Stimulated activated naive CD8-positive, alpha-beta T cell treated with anti-CD3 and anti-CD28 coated beads, Interleukin-15, Interleukin-2, amounts not matched to agents 100 ng/mL and 50 ng/mL, for 24 hours (primary cell): ENCODE measurements at regions not wholly inside any gene's neighbourhood (a gene's known extent, or its start where the extent isn't known, plus 50 kb on each side); places are given as distances from the start of the nearest gene placed in this dataset.

Experiments
- H3K27ac Mint-ChIP-seq: one replicate; pipeline ENCODE4 v1.8.0; 2021; ENCODE audit warnings: mild to moderate bottlenecking, mixed read lengths
- H3K27me3 Mint-ChIP-seq: one replicate; pipeline ENCODE4 v1.8.0; 2021; ENCODE audit warnings: mixed read lengths
- H3K36me3 Mint-ChIP-seq: one replicate; pipeline ENCODE4 v1.8.0; 2021; ENCODE audit warnings: low read depth, mixed read lengths
- H3K4me1 Mint-ChIP-seq: one replicate; pipeline ENCODE4 v1.8.0; 2021; ENCODE audit warnings: low read depth, mixed read lengths
- H3K4me3 Mint-ChIP-seq: one replicate; pipeline ENCODE4 v1.8.0; 2021; ENCODE audit warnings: mild to moderate bottlenecking, mixed read lengths
- H3K9me3 Mint-ChIP-seq: one replicate; pipeline ENCODE4 v1.8.0; 2021; ENCODE audit warnings: mixed read lengths

DNA sequence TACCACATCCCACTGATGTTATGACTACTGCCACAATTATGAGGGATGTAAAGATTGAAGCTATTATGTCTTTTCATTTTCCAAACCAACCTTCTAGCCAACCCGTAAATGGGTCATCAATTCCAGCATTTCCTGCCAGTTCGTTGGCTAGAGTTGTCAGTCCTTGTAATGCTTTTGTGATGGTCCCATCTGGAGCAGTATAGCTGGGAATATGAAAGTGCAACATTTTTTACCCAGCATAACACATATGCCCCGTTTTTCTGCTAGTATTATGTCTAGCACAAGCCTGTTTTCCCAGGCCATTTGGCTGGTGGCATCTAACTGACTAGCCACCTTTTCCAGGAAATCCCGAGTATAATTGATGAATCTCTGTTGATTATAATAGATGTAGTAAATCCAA lies 1501.6 kb upstream of the SLC39A10 start:
- H3K36me3 Mint-ChIP-seq: no peaks in the 10 kb centered on the region
- H3K4me3 Mint-ChIP-seq: no peak overlapping the region
- H3K27ac Mint-ChIP-seq: no peak overlapping the region
- H3K4me1 Mint-ChIP-seq: no peaks in the 10 kb centered on the region
- no peaks in the 10 kb centered on the region for H3K27me3 Mint-ChIP-seq
- peaks cover 5% of the 10 kb centered on the region for H3K9me3 Mint-ChIP-seq

DNA sequence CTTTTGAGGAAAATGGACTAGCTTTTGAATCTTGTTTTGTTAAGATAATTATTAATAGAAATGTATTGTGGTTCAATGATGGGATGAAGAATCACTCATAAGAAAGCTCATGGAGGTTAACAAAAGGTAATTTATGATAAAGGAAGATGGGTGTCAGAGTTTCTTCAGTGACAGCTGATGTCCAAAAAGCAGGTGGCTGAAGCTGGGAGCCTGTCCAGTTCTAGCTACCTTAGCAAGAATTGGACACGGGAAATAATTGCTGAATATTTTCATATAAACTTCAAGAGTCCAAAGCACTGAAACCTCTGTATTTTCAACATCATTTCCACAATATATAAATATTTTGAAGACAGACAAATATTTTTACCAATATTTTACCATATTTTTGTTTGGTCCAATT lies 1505.8 kb upstream of the SLC39A10 start:
- H3K27ac Mint-ChIP-seq: no peak overlapping the region
- H3K4me3 Mint-ChIP-seq: no peak overlapping the region
- no peaks in the 10 kb centered on the region for H3K36me3 Mint-ChIP-seq
- H3K4me1 Mint-ChIP-seq: no peaks in the 10 kb centered on the region
- H3K27me3 Mint-ChIP-seq: no peaks in the 10 kb centered on the region
- H3K9me3 Mint-ChIP-seq: no peaks in the 10 kb centered on the region

DNA sequence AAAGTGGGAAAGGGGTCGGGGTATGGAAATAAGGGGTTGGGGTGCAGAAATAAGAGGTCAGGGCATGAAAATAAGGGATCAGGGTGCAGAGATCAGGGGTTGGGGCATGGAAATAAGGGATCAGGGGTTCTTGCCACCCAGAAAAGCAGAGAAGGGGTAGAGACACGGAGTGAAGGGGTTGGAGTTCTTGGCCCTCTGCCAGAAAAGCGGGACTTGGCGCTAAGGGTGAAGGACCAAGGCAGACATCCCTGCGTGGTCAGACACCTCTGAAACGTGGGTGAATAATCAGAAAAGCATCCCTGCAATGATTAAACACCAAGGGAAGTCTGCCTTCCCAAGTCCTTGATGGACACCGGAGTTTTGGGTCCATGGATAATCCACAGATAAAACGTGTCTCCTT lies 1521.6 kb upstream of the SLC39A10 start:
- Mint-ChIP-seq H3K4me3 (no peak overlapping the region), H3K27ac (no peak overlapping the region), H3K27me3 (no peaks in the 10 kb centered on the region), H3K36me3 (no peaks in the 10 kb centered on the region), H3K4me1 (no peaks in the 10 kb centered on the region), H3K9me3 (peaks cover 12% of the 10 kb centered on the region)

DNA sequence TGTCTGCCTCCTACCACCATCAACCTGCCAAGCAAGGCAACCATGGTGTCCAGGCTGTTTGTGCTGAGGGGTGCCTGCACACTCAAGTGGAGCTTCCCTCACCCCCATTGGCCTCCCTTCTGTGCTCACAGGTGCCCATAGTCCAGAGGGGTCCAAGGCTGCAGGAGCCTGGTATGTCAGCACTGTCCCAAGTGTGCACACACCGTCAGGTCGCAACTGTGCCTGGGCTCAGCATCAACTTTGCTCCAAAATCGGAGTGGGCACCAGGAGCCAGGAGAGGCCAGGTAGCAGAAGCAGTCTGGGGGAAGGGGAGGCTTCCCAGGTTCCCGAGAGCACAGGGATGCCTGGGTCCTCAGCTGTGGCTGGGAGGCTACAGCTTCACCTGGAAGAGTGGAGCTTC lies 1528.2 kb upstream of the SLC39A10 start:
- Mint-ChIP-seq H3K4me3 (no peak overlapping the region), H3K9me3 (peaks cover 4% of the 10 kb centered on the region), H3K36me3 (no peaks in the 10 kb centered on the region), H3K27me3 (no peaks in the 10 kb centered on the region), H3K27ac (no peak overlapping the region), H3K4me1 (no peaks in the 10 kb centered on the region)

DNA sequence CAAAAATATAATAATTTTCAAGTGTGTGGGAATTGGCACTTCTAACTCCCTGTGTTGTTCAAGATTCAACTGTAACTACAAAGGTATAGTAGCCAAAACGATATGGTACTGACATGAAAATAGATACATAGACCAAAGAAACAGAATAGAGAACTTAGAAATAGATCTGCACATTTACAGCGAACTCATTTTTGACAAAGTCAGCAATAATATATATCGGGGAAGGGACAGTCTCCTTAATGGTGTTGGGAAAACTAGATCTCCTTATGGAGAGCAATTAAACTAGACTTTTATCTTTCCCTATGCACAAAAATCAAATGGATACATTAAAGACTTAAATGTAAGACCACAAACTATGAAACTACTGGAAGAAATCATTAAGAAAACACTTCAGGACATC lies 1530.6 kb upstream of the SLC39A10 start:
- Mint-ChIP-seq H3K4me3 (no peak overlapping the region), H3K27ac (no peak overlapping the region), H3K36me3 (no peaks in the 10 kb centered on the region), H3K9me3 (peaks cover 4% of the 10 kb centered on the region), H3K4me1 (no peaks in the 10 kb centered on the region), H3K27me3 (no peaks in the 10 kb centered on the region)

DNA sequence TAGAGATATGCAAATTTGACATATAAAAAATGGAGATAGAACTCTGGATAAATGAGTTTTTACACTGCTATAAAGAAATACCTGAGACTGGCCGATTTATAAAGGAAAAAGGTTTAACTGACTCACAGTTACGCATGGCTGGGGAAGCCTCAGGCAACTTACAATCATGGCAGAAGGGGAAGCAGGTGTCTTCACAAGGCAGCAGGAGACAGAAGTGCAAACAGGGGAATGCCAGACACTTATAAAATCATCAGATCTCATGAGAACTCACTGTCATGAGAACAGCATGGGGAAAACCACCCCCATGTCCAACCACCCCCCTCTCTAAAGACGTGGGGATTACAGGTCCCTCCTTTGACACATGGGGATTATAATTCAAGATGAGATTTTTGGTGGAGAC lies 1540.2 kb upstream of the SLC39A10 start:
- H3K4me1 Mint-ChIP-seq: no peaks in the 10 kb centered on the region

DNA sequence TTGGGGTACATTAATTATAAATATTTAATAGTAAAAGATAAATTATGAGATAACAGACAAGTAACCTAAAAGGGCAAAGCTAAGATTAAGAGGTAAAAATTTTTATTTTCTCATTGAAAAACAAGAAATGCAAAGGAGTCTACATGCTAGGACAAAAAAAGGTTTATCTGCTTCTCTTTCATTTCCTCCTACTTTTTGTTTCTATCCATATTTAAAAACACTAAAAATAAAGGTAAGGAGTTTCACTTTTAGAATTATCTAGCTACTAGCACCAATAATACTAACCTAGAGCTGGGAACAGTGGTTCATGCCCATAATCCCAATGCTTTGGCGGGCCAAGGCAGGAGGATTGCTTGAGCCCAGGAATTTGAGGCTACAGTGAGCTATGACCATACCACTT lies 1551.7 kb upstream of the SLC39A10 start:
- Mint-ChIP-seq H3K4me1 (no peaks in the 10 kb centered on the region), H3K36me3 (no peaks in the 10 kb centered on the region), H3K4me3 (no peak overlapping the region), H3K9me3 (no peaks in the 10 kb centered on the region), H3K27me3 (no peaks in the 10 kb centered on the region), H3K27ac (no peak overlapping the region)

More for the DNA sequence above, 1540.2 kb upstream of the SLC39A10 start:
- Mint-ChIP-seq H3K9me3 (no peaks in the 10 kb centered on the region), H3K36me3 (no peaks in the 10 kb centered on the region), H3K4me3 (no peak overlapping the region), H3K27ac (no peak overlapping the region), H3K27me3 (peaks cover 3% of the 10 kb centered on the region)

DNA sequence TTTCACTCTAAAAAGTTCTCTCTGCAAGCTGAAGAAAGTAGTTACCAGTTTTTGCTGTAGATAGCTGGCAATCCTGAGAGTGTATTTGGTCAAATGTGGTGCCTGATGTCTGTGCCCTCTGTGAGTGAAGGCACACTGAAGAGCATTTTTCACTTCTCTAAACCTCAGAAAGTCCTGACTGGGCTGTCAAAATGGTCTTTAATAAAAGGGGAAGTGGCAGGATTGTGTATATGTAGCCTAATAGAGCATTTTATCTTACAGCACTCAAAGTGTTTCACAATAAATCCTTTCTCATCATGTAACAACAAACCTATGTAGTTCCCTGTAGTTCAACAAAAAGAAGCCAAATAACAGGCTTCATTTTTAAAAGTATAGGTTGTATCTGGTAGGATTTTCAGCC lies 1552.3 kb upstream of the SLC39A10 start:
- no peaks in the 10 kb centered on the region for H3K27me3 Mint-ChIP-seq
- no peak overlapping the region for H3K27ac Mint-ChIP-seq
- H3K4me1 Mint-ChIP-seq: no peaks in the 10 kb centered on the region
- H3K36me3 Mint-ChIP-seq: no peaks in the 10 kb centered on the region
- no peaks in the 10 kb centered on the region for H3K9me3 Mint-ChIP-seq
- no peak overlapping the region for H3K4me3 Mint-ChIP-seq

DNA sequence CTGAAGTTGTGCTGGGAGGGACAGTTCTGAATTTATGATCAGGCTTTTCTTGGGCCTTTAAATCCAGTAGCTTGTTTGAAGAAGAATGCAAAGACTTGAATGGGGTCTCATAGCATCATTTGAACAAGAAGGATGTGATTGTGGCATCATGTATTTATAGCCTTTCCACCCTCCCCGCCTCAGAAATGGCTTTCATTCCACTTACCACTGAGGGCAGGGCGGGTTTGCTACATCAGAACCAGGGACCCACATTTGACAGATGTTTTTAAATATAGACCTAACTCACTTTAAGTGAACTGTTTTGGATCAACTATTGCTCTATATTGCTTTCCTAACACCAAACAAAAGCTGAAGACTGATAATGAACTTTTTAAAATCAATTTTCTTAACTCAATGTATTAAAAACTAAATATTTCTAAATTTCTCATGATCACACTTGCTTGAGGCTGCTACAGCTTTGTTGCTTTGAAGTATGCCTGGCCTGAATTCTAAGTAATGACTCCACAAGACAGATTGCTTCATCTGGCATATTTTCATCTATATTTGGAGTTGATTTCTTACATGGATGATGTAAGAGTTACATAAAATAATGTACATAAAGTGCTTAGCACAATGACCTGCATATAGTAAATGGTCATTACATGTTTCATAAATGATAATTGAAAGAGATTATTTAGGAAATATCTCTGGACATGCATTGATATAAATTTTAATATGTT lies 1552.9 kb upstream of the SLC39A10 start:
- Mint-ChIP-seq H3K4me1 (no peaks in the 10 kb centered on the region), H3K4me3 (no peak overlapping the region), H3K27ac (no peak overlapping the region), H3K36me3 (no peaks in the 10 kb centered on the region), H3K9me3 (no peaks in the 10 kb centered on the region), H3K27me3 (no peaks in the 10 kb centered on the region)

DNA sequence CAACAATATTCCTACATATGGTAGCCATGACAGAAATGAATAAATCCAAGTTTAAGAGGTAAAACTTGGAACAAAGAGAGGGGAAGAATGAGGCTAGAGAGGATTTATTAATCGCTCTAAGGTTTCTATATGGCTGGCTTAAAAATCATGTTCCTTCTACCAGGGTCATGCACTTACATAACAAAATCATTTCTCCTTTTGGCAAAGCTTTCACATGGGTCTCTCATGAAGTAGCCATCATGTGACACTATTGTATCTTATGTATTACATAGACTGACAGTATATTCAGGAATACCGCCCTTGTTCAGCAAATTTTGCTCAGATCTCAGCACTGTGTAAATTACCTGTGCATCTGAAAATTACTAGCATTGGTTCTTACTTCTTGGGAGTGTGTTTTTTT lies 1554.5 kb upstream of the SLC39A10 start:
- Mint-ChIP-seq H3K9me3 (no peaks in the 10 kb centered on the region), H3K27ac (no peak overlapping the region), H3K4me1 (no peaks in the 10 kb centered on the region), H3K36me3 (no peaks in the 10 kb centered on the region), H3K27me3 (no peaks in the 10 kb centered on the region), H3K4me3 (no peak overlapping the region)

DNA sequence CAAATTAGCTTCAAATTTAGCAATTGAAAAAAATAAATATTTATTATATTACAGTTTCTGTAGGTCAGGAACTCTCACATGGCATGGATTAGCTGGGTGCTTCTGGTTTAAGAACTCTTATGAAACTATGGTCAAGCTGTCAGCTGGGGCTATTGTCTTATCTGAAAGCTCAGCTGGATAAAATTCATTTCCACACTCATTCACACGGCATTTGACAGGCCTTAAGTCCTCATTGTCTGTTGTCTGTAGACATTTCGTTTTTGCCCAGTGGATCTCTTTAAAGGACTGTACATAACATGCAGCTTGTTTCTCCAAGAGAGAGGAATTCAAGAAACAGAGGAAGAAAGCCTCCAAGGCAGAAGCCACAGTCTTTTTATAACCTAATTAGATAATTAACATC lies 1556.8 kb upstream of the SLC39A10 start:
- Mint-ChIP-seq H3K9me3 (no peaks in the 10 kb centered on the region), H3K27me3 (no peaks in the 10 kb centered on the region), H3K36me3 (no peaks in the 10 kb centered on the region), H3K27ac (no peak overlapping the region), H3K4me3 (no peak overlapping the region), H3K4me1 (no peaks in the 10 kb centered on the region)

DNA sequence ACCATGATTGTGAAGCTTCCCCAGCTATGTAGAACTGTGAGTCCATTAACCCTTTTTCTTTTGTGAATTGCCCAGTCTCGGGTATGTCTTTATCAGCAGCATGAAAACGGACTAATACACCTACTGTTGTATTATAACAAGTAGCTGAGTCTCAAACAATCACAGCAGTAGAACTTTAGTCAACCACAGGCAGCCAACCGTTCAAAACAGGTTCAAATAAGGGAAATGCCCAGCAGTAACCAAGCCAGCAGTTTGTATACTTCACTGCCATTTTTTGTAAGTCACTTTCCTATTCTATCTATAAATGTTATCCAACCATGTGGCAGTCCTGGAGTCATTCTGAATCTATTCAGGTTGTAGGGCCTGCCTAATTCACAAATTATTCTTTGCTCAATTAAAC lies 1560.6 kb upstream of the SLC39A10 start:
- H3K36me3 Mint-ChIP-seq: no peaks in the 10 kb centered on the region
- no peaks in the 10 kb centered on the region for H3K27me3 Mint-ChIP-seq
- no peaks in the 10 kb centered on the region for H3K9me3 Mint-ChIP-seq
- no peak overlapping the region for H3K4me3 Mint-ChIP-seq
- no peak overlapping the region for H3K27ac Mint-ChIP-seq
- H3K4me1 Mint-ChIP-seq: no peaks in the 10 kb centered on the region

DNA sequence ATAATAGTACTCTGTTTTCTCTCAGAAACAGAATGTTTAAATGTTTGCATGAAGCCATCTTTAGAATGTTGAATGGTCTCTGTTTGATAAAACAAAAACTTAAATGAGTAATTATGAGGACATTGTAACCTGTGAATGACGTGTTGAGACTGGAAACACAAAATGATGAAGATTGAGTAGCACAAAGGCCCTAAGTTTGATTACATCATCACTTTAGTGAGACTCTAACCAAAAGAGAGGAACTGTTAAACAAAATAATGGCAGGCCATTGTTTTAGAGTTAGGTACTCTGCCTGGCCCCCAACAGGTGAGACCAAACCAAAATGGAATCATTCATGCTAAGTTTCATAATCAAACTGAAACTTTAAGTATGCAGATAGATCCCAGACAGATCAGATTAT lies 1561.7 kb upstream of the SLC39A10 start:
- Mint-ChIP-seq H3K4me3 (no peak overlapping the region), H3K4me1 (no peaks in the 10 kb centered on the region), H3K36me3 (no peaks in the 10 kb centered on the region), H3K27me3 (no peaks in the 10 kb centered on the region), H3K9me3 (no peaks in the 10 kb centered on the region), H3K27ac (no peak overlapping the region)

DNA sequence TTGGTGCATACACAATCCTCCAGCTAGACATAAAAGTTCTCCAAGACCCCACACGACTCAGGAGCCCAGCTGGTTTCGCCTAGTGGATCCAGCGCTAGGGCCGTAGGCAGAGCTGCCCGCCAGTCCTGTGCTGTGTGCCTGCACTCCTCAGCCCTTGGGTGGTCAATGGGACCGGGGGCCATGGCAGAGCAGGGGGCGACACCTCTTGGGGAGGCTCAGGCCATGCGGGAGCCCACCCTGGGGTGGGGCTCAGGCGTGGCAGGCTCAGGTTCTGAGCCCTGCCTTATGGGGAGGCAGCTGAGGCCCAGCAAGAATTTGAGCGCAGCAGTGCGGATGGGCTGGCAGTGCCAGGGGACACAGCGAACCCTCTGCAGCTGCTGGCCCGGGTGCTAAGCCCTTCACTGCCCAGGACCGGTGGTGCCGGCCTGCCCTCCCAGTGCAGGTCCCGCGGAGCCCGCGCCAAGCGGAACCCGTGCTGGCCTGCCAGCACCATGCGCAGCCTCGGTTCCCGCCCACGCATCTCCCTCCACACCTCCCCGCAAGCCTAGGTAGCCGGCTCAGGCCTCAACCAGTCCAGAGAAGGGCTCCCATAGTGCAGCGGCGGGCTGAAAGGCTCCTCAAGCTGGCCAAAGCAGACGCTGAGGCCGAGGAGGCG lies 1566.6 kb upstream of the SLC39A10 start:
- Mint-ChIP-seq H3K27me3 (no peaks in the 10 kb centered on the region), H3K27ac (no peak overlapping the region), H3K9me3 (no peaks in the 10 kb centered on the region), H3K36me3 (no peaks in the 10 kb centered on the region), H3K4me1 (no peaks in the 10 kb centered on the region), H3K4me3 (no peak overlapping the region)

DNA sequence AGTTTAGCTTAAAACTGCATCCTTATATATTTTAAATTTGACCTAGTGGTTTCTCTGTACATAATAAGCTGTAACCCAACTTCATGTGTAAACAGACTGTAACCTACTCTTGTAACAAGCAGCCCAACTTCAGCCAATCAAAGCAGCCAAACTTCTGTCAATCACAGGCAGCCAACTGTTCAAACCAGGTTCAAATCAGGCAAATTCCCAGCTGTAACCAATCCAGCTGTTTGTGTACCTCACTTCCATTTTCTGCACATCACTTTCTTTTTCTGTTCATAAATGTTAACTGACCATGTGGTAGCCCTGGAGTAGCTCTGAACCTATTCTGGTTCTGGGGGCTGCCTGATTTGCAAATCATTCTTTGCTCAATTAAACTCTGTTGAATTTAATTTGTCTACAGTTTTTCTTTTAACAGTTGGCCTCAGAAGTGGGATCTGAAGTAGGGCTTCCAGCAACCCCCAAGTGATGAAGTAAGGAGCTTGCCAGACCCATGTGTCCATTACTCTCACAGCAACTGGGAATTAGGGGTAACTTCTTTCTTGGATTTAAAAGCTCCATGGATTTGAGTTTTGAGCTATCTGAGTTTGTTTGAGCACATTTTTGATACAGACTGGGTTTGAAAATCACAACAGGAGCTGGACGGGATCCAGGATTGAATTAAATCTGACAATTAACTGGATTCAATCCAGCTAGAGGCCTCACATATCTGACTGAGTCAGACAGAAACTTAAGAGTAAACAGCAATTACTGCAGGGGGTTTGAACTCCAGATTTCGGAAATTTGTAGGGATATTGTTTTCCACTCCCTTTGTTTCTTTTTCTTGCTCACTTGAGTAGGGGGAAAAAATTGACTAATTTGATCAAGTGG lies 1569.7 kb upstream of the SLC39A10 start:
- H3K4me3 Mint-ChIP-seq: no peak overlapping the region
- no peaks in the 10 kb centered on the region for H3K9me3 Mint-ChIP-seq
- no peak overlapping the region for H3K27ac Mint-ChIP-seq
- no peaks in the 10 kb centered on the region for H3K4me1 Mint-ChIP-seq
- H3K36me3 Mint-ChIP-seq: no peaks in the 10 kb centered on the region
- no peaks in the 10 kb centered on the region for H3K27me3 Mint-ChIP-seq
